Neural crest cell (in vitro differentiated cells): ENCODE measurements at regions not wholly inside any gene's neighbourhood (a gene's known extent, or its start where the extent isn't known, plus 50 kb on each side); places are given as distances from the start of the nearest gene placed in this dataset.

ENCODE experiments used
- DNase-seq: peaks from one replicate; pipeline ENCODE4 v3.0.0; 2021; ENCODE audit warnings: low read depth, mixed read lengths, low spot score
- H3K27ac Mint-ChIP-seq: one replicate; pipeline ENCODE4 v1.8.0; 2021; ENCODE audit warnings: mild to moderate bottlenecking, mixed read lengths; ENCODE audit not compliant: unreplicated experiment
- H3K27me3 Mint-ChIP-seq: 2 replicates; pipeline ENCODE4 v1.8.0; 2021; ENCODE audit warnings: low read depth, mild to moderate bottlenecking, mixed read lengths
- H3K36me3 Mint-ChIP-seq: 2 replicates; pipeline ENCODE4 v1.8.0; 2021; ENCODE audit warnings: low read depth, mild to moderate bottlenecking, mixed read lengths
- H3K4me1 Mint-ChIP-seq: 2 replicates; pipeline ENCODE4 v1.8.0; 2021; ENCODE audit warnings: mixed read lengths
- H3K4me3 Mint-ChIP-seq: one replicate; pipeline ENCODE4 v1.8.0; 2021; ENCODE audit warnings: mild to moderate bottlenecking, mixed read lengths
- H3K9me3 Mint-ChIP-seq: 2 replicates; pipeline ENCODE4 v1.8.0; 2021; ENCODE audit warnings: mixed read lengths
- TF ChIP-seq, protein P1 (sequence below): fragments of 200-600 bp; sonication (generic); conservative IDR thresholded peaks from 2 replicates; pipeline ENCODE4 v1.5.0; 2021; ENCODE audit warnings: antibody characterized with exemption, mild to moderate bottlenecking

DNA sequence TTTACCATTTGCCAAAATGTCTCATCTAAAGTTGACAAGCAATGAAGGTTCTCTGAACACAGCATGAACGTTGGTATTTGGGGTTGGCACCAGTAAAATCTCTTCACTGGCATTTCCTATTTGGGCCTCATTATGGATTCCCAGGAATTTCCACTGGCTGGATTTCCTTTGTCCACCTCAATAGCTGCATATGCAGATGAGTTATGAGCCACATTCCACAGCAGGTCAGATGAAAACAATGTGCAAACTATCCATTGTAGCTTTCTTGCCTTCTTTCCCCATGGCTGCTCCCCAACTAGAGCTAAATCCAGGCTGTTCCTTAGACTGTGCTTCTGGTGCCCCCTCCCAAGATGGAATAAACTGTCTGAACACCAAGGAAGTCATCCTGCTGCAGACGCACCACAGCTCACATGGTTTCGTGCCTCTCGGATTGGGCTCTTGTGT, 168.1 kb upstream of the FGGY start:
- H3K4me3 Mint-ChIP-seq = no peak overlapping the region
- no peak for DNase-seq
- TF ChIP-seq, protein P1, sequence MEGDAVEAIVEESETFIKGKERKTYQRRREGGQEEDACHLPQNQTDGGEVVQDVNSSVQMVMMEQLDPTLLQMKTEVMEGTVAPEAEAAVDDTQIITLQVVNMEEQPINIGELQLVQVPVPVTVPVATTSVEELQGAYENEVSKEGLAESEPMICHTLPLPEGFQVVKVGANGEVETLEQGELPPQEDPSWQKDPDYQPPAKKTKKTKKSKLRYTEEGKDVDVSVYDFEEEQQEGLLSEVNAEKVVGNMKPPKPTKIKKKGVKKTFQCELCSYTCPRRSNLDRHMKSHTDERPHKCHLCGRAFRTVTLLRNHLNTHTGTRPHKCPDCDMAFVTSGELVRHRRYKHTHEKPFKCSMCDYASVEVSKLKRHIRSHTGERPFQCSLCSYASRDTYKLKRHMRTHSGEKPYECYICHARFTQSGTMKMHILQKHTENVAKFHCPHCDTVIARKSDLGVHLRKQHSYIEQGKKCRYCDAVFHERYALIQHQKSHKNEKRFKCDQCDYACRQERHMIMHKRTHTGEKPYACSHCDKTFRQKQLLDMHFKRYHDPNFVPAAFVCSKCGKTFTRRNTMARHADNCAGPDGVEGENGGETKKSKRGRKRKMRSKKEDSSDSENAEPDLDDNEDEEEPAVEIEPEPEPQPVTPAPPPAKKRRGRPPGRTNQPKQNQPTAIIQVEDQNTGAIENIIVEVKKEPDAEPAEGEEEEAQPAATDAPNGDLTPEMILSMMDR = no peak
- peaks cover 9% of the 10 kb centered on the region for H3K9me3 Mint-ChIP-seq
- peak overlapping the region; percentile 28 for H3K27ac Mint-ChIP-seq
- no peaks in the 10 kb centered on the region for H3K27me3 Mint-ChIP-seq
- peaks cover 24% of the 10 kb centered on the region for H3K4me1 Mint-ChIP-seq
- H3K36me3 Mint-ChIP-seq = no peaks in the 10 kb centered on the region

GRCh38 chr1:59132295-59132694, 164.6 kb upstream of the FGGY start:
- no peaks in the 10 kb centered on the region for H3K36me3 Mint-ChIP-seq
- TF ChIP-seq, protein P1 = no peak
- H3K27me3 Mint-ChIP-seq = no peaks in the 10 kb centered on the region
- no peak overlapping the region for H3K4me3 Mint-ChIP-seq
- peaks cover 3% of the 10 kb centered on the region for H3K9me3 Mint-ChIP-seq
- H3K4me1 Mint-ChIP-seq = peaks cover 20% of the 10 kb centered on the region
- DNase-seq = no peak
- no peak overlapping the region for H3K27ac Mint-ChIP-seq

- TF ChIP-seq, protein P1 = no peak
- peaks cover 3% of the 10 kb centered on the region for H3K9me3 Mint-ChIP-seq
- H3K4me3 Mint-ChIP-seq = no peak overlapping the region
- no peaks in the 10 kb centered on the region for H3K27me3 Mint-ChIP-seq
- no peaks in the 10 kb centered on the region for H3K36me3 Mint-ChIP-seq
- no peak overlapping the region for H3K27ac Mint-ChIP-seq
- no peak for DNase-seq
- peaks cover 16% of the 10 kb centered on the region for H3K4me1 Mint-ChIP-seq
Observed at GRCh38 chr1:59133997-59134396, 162.9 kb upstream of the FGGY start.

- TF ChIP-seq, protein P1 = no peak
- no peak for DNase-seq
- Mint-ChIP-seq H3K27me3 (no peaks in the 10 kb centered on the region), H3K4me1 (peaks cover 17% of the 10 kb centered on the region), H3K4me3 (no peak overlapping the region), H3K27ac (no peak overlapping the region), H3K9me3 (no peaks in the 10 kb centered on the region), H3K36me3 (no peaks in the 10 kb centered on the region)
Observed at GRCh38 chr1:59135761-59136255, 161.1 kb upstream of the FGGY start.

GRCh38 chr1:59136541-59137275, 160.2 kb upstream of the FGGY start:
- TF ChIP-seq, protein P1 = no peak
- Mint-ChIP-seq H3K9me3 (no peaks in the 10 kb centered on the region), H3K4me3 (no peak overlapping the region), H3K27ac (no peak overlapping the region), H3K4me1 (peaks cover 17% of the 10 kb centered on the region), H3K36me3 (no peaks in the 10 kb centered on the region), H3K27me3 (no peaks in the 10 kb centered on the region)
- DNase-seq = no peak
